ENCODE measurements at regions not wholly inside any gene's neighbourhood (a gene's known extent, or its start where the extent isn't known, plus 50 kb on each side); places are given as distances from the start of the nearest gene placed in this dataset.

DNA sequence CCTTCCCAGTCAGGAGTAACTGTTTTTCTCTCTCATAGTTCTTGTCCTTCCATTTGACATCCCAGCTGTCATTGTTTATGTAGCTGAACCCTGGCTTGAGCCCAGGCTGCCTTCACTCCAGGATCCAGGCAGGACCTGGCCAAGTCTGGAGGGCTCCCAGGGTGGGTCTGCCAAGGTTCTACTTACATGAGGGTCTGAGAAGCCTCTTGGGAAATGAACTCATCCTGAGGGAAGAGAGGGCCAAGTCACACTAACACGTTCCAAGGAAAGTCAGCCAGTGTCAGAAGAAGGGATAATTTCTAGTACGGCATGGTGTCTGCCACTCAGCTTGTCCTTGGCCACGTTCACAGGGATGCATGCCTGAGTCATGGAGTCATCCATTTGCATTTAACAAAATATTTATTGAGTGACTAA lies 54.8 kb upstream of the SRD5A3 start:
- BruUV-seq (replicated peaks): no TSS peak
- no peak for DNase-seq (ENCODE audit: low spot score)
- Histone ChIP-seq H3K27ac (ENCODE audit: low read depth, low read length, poor library complexity, severe bottlenecking) (no peak overlapping the region), H3K4me1 (ENCODE audit: insufficient read depth, low read length, poor library complexity, severe bottlenecking) (no peaks in the 10 kb centered on the region), H3K9me3 (ENCODE audit: low read depth, low read length, poor library complexity, severe bottlenecking) (no peaks in the 10 kb centered on the region), H3K4me3 (ENCODE audit: low read depth, low read length, poor library complexity, severe bottlenecking) (no peak overlapping the region), H3K27me3 (replicated peaks; ENCODE audit: insufficient read depth, low read depth, low read length, poor library complexity) (no peaks in the 10 kb centered on the region), H3K36me3 (ENCODE audit: insufficient read depth, low read length, poor library complexity, severe bottlenecking) (no peaks in the 10 kb centered on the region)
- CTCF ChIA-PET: no interaction called here
- intact Hi-C loops (cut with micrococcal nuclease; ENCODE audit: unreplicated experiment): no loop called here
- POLR2A ChIA-PET (ENCODE audit: low non-redundant PET): interaction anchor here (0.7 kb wide), 1 partner anchor 12 kb away, joined by 5 read pairs; no protein-coding TSS in a partner anchor
- TF ChIP-seq CTCF (conservative IDR thresholded peaks at IDR 0.05; ENCODE audit: low read depth, low read length) (no peak), EZH2 (IDR thresholded peaks at IDR 0.05; ENCODE audit: borderline replicate concordance, low read depth, low read length, poor library complexity, severe bottlenecking) (no peak)

DNA sequence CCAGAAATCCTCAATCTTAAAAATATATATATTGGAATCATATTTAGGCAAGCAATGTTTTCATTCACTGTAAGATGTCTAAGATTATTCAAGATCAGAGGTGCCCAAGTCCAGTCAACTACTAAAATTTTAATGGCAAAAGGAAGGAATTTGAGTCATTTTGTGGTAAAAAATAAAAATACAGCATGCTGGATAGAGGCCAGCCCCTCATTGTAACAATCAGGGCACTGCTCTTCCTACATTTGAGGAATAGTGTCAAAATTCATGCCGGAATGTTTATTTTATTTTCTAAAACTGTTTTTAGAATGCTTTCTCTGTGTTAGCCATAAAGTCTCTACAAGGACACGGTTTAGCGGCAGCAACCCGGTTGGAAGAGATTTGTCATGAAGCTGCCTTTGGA lies 49.9 kb upstream of the SRD5A3 start:
- Histone ChIP-seq H3K27me3 (replicated peaks; ENCODE audit: insufficient read depth, low read depth, low read length, poor library complexity) (no peaks in the 10 kb centered on the region), H3K9me3 (ENCODE audit: low read depth, low read length, poor library complexity, severe bottlenecking) (no peaks in the 10 kb centered on the region), H3K4me1 (ENCODE audit: insufficient read depth, low read length, poor library complexity, severe bottlenecking) (no peaks in the 10 kb centered on the region), H3K27ac (ENCODE audit: low read depth, low read length, poor library complexity, severe bottlenecking) (no peak overlapping the region), H3K36me3 (ENCODE audit: insufficient read depth, low read length, poor library complexity, severe bottlenecking) (no peaks in the 10 kb centered on the region), H3K4me3 (ENCODE audit: low read depth, low read length, poor library complexity, severe bottlenecking) (no peak overlapping the region)
- BruUV-seq (replicated peaks): no TSS peak
- no peak for TF ChIP-seq CTCF (conservative IDR thresholded peaks at IDR 0.05; ENCODE audit: low read depth, low read length)
- TF ChIP-seq EZH2 (IDR thresholded peaks at IDR 0.05; ENCODE audit: borderline replicate concordance, low read depth, low read length, poor library complexity, severe bottlenecking): no peak
- POLR2A ChIA-PET (ENCODE audit: low non-redundant PET): no interaction called here
- CTCF ChIA-PET: no interaction called here
- DNase-seq (ENCODE audit: low spot score): no peak
- intact Hi-C loops (cut with micrococcal nuclease; ENCODE audit: unreplicated experiment): no loop called here

Measured in A673 (cell line).